Effector CD8-positive, alpha-beta T cell (primary cell): ENCODE measurements at regions not wholly inside any gene's neighbourhood (a gene's known extent, or its start where the extent isn't known, plus 50 kb on each side); places are given as distances from the start of the nearest gene placed in this dataset.

ENCODE experiments used
- DNase-seq: peaks from one replicate; lab custom pipeline; 2025; lab: John Stamatoyannopoulos, UW

- DNase-seq = no peak
These were observed 207.2 kb upstream of the NAALADL2 start for GRCh38 chr3:174651951-174652350.

GRCh38 chr3:174659511-174659910, 199.6 kb upstream of the NAALADL2 start:
- no peak for DNase-seq

GRCh38 chr3:174662653-174663052, 196.5 kb upstream of the NAALADL2 start:
- DNase-seq = no peak

GRCh38 chr3:174667386-174667785, 191.7 kb upstream of the NAALADL2 start:
- DNase-seq = no peak

GRCh38 chr3:174675406-174675805, 183.7 kb upstream of the NAALADL2 start:
- DNase-seq = no peak

GRCh38 chr3:174681784-174682183, 177.3 kb upstream of the NAALADL2 start:
- DNase-seq = no peak

GRCh38 chr3:174685796-174686195, 173.3 kb upstream of the NAALADL2 start:
- DNase-seq = no peak

- DNase-seq = no peak
These were observed 161.8 kb upstream of the NAALADL2 start for GRCh38 chr3:174697310-174697709.

- no peak for DNase-seq
These were observed 158.4 kb upstream of the NAALADL2 start for GRCh38 chr3:174700736-174701135.

GRCh38 chr3:174710612-174711011, 148.5 kb upstream of the NAALADL2 start:
- no peak for DNase-seq

- DNase-seq = no peak
These were observed 143.7 kb upstream of the NAALADL2 start for GRCh38 chr3:174715386-174715785.

GRCh38 chr3:174716956-174717505, 142.1 kb upstream of the NAALADL2 start:
- DNase-seq = no peak

GRCh38 chr3:174720717-174721116, 138.4 kb upstream of the NAALADL2 start:
- DNase-seq = no peak

- no peak for DNase-seq
These were observed 133.8 kb upstream of the NAALADL2 start for GRCh38 chr3:174725303-174725702.

GRCh38 chr3:174737966-174738365, 121.2 kb upstream of the NAALADL2 start:
- no peak for DNase-seq

- no peak for DNase-seq
These were observed 110.0 kb upstream of the NAALADL2 start for GRCh38 chr3:174749143-174749542.

GRCh38 chr3:174755833-174756829, 103.0 kb upstream of the NAALADL2 start:
- DNase-seq = no peak

GRCh38 chr3:174758943-174759342, 100.2 kb upstream of the NAALADL2 start:
- DNase-seq = no peak

GRCh38 chr3:174767406-174767805, 91.7 kb upstream of the NAALADL2 start:
- DNase-seq = no peak

- no peak for DNase-seq
These were observed 91.2 kb upstream of the NAALADL2 start for GRCh38 chr3:174767853-174768382.

GRCh38 chr3:174769171-174769570, 90.0 kb upstream of the NAALADL2 start:
- no peak for DNase-seq

GRCh38 chr3:174775603-174776002, 83.5 kb upstream of the NAALADL2 start:
- no peak for DNase-seq

- DNase-seq = no peak
These were observed 83.0 kb upstream of the NAALADL2 start for GRCh38 chr3:174776123-174776522.
